Fibroblast of peridontal ligament (primary cell): ENCODE measurements at regions not wholly inside any gene's neighbourhood (a gene's known extent, or its start where the extent isn't known, plus 50 kb on each side); places are given as distances from the start of the nearest gene placed in this dataset.

Experiments
- DNase-seq: peaks from one replicate; pipeline ENCODE4 v3.0.0-alpha.2; 2010; ENCODE audit errors: extremely low read depth

DNA sequence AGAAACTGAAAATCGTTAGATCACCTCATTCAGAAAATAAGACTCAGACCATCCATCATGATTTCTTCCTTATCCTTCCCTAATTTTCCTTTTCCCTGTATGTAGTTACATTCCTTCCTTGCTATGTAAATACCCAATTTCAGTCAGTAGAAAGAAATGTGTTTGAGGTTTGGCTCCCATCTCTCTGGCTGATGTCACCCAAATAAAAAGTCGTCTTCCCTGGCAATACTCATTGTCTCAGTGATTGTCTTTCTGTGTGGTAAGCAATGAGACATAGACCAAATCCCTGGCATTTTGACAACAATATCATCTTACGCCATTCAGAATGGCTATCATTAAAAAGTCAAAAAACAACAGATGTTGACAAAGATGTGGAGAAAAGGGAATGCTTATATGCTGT is 303.9 kb upstream of the EDIL3 start:
- DNase-seq, result peak; percentile 99

DNA sequence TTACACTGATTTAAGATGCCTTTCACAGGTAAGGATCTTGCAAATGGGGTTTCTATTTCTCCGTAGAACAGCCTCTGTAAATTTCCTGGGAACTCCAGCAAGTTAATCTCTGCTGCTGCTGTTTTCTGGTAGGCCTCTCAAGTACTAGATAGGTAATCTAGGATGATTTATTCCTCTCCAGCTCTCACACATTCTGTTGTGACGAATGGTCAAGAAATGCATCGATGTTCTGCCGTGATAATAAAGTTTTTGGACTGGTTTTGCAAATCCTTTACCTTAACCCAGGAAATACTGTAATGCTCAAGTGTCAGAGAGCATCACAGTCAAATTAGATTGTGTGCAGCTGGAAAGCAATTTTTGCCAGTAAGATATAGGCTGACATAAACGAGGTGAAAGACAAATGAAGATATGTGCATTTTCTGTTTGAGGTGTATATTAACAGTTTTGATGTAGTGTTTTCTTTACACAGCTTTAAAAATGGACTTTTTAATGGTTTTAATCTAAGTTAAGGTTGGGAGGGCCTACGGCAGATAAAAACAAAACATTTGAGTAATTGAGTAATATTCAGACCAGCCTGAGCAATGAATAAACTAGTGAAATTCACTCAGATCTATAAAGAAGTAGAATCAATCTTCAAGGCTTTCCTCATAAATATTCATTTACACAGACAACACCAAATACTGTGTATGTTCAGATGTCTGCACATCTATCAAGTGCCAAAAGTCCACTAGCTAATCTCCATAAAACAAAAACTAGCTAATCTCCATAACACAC is 300.6 kb upstream of the EDIL3 start:
- no peak for DNase-seq

DNA sequence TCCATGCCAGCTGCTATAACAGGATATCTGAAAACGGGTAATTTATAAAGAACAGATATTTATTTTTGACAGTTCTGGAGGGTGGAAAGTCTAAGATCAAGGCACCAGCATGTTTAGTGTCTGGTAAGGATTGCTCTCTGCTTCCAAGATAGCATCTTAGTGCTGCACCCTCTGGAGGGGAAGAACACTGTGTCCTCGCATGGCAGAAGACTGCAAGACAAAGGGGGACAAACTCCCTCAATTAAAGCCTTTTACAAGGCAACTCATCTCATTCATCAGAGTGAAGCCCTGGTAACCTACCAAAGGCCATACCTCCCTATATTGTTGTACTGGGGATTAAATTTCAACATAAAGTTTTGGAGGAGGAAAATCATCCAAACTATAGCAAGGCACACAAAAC is 298.9 kb upstream of the EDIL3 start:
- DNase-seq, result no peak

DNA sequence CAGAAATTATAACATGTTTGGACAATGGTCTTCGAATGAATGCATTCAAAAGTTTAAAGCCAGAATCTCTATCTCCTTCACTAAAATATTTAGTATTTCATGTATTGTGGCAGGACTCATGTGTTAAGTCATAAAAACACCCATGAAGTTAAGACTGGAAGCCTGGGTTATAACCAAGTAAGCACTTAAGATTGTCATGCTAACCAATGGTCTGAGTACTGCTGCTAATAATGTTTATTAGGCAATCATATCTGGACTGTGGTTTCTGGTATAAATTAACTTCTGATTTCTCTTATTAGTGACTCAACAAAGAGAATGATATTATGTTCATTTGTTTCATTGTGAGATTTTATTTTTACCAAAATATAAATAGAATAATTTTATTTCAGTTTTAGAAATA is 297.9 kb upstream of the EDIL3 start:
- DNase-seq, result no peak

DNA sequence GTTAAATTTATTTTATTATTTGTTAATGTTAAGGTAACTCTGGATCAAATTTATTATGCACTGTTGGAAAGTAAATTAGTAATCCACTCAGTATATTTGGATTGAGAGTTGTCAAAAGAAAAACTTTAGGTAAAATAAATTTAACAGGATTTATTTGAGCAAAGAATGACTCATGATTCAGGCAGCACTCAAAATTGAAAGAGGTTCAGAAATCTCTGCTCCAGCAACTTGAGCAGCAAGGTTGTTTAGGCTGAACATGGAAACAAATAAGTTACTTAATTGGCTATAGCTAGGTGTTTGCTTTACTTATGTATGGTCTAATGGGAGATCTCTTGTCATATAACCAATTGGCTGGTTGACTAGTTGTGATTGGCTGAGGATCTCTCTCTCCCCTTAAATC is 296.2 kb upstream of the EDIL3 start:
- DNase-seq, result no peak

DNA sequence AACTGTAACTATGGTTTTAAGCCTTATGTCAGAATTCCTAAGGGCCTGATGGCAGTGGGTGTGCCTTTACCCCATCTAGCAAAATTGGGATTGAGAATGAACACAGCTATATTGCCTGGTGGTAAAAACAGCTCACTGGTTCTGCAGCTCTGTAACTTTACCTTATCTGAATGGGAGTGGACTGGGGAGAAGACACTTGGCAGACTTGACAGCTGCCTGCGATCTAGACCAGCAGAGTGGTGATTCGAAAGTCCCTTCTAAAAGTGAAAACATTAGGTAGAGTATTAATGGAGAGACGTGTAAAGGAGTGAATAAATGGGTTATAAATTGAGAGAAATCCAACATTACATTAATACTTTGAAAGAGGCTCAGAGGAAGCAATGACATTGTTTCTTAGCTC is 289.1 kb upstream of the EDIL3 start:
- DNase-seq, result no peak

DNA sequence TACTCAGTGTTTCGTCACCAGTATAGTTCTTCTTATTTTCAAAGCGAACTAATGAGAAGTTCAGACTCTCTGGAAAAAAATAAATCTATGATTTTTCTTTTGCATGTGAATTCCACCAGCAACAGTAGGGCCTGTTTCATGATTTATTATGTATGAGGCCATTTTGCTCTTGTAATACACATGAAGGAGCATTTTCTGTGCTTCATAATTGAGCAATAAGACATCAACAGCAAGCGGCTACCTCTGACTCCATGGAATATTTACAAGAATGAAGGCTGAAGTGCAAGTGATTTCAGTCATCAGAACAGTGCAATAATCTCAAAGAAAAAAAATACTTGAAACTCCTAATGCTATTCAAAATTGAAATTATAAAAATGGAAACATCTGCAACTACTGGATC is 282.9 kb upstream of the EDIL3 start:
- no peak for DNase-seq

DNA sequence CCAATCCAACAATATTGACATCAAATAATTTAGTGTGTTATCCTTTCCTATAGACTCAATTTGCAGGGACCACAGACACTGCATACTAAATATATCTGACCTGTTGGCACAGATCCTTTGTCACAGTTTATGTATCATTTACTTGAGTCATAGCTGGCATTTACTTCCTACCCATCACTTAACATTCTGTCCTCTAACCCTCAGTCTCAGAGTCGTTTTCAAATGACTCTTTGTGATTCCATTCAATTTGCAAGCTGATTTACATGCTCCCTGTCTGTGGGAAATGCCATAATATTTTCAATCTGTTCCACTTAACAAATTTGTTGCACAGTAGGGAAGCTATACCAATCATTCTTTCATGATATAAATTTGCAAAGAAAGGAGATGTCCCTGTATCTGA is 265.7 kb upstream of the EDIL3 start:
- DNase-seq, result no peak

DNA sequence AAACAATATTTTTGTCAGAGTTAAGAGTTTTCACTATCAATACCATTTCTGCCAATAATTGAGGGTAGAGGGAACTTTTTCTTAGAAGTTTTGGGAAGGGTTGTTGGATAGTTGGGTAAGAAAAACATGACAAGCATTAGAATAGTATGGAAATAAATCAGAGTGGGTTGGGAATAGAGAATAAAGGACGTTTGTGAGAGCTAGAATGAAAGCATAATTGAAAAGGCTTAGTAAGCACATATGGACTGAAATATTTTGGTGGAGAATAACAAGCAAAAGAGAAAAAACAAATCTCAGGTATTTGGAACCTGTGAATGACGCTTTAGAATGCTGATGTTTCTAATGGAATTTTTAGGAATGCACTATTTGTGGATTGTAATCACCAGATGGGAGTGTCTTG is 262.9 kb upstream of the EDIL3 start:
- no peak for DNase-seq

DNA sequence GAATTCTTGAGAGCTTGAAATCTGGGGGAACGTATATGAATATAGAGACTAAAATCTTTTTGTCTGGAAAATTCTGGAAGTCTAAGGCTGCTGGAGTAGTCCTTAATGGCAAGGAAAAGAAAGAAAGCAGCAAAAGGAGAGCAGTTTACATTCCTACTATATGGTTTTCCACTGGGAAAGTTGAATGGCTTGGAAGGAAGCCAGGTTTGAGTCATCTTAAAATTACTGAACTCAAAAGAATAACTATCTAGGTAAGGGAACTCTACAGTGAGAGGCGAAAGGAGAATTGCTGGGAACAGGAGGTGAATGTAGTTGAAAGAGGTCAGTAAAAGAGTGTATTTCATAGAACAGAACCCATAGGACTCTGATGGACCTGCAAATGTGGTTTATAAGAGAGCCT is 258.1 kb upstream of the EDIL3 start:
- DNase-seq, result peak; percentile 70

DNA sequence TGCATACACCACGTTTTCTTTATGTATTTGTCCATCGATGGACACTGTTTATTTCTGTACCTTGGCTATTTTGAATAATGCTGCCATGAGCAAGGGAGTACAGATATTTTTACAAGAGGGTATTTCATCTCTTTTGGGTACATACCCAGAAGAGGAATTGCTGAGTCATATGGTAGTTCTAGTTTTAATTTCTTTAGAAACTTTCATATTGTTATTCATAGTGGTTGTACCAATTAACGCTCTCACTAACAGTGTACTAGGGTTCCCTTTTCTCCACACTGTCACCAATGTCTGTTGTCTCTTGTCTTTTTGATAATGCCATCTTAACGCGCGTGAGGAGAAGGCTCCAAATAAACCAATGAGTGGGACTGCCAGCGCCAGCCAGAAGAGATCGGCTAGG is 257.6 kb upstream of the EDIL3 start:
- no peak for DNase-seq

DNA sequence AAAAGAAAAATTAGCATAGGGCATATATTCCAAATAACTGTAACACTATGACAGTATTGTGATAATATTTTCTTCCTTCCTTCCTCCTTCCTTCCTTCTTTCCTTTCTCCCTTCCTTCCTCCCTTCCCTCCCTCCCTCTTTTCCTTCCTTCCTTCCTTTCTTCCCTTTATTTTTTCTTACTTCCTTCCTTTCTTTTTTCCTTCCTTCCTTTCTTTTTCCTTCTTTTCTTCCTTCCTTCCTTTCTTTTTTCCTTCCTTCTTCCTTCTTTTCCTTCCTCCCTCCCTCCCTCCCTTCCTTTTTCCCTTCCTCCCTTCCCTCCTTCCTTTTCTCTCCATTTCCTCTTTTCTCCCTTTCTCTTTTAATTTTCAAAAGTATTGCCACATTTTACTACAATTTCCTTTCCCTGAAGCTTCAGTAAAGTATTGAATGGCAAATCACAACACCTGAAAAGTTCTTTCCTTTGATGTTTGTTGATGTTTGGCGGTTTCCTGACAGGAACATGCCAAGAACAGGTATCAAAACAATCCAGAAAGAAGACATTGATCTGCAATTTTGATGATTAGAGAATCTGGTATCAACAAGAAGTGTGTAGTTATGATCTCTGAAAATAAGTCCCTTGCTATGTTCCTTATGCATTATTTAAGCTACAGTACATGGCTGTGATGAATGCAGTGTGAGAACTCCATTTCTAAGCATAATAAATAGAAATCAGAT is 253.1 kb upstream of the EDIL3 start:
- DNase-seq, result no peak

DNA sequence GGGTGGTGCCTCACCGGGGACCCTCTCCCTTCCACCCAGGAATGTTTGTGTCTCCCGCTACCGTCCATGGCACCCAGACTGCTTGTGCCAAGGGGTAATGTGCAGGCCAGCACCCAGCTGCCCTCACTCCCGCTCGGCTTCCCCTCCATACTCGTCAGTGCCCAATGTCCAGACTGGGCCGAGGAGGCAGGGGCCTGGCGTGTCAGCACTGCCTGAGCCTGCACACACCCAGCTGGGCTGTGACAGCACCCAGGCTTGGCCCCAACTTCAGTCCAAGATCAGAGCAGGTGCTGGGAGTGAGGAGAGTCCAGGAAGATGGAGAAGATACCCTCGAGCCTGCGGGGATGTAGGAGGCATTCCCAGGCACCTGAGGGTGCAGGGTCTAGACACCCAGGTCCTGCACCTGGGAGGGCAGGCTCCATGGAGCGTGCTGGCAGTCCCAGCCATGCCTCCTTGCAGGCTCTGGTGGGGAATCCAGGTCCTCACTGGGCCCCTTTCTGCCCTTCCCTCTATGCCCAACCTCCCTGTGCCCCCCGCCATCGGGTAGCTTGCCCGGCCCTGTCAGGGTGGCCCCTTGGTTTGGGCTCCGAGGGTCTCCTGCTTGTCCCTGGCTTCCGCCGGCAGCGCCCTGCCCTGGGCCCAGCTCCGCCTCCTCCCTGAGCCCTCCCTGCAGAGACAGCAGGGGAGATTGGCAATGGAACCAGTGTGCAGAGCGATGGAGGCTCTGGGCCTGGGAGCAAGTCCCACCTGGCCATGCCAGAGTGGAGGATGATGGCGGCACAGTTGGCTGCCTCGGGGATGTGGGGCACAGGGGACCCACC is 250.8 kb upstream of the EDIL3 start:
- DNase-seq, result no peak

DNA sequence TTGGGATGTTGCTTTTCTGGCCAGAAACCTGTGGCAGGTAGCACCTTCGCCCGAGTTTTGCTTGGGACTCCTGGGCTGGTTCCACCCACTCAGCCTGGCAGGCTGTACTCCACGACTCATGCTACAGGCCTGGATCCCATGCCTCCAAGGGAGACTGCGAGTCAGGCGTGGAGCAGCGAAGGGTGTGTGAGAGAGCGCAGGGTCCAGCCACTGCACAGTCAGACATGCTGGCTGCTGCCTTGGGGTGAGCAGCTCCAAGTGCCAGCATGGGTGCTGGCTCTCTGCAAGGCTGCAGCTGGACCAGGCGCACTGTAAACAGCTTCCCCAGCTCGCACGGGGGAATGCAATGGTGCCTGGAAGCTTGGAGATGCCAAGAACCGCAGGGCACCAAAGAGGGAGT is 249.6 kb upstream of the EDIL3 start:
- no peak for DNase-seq

DNA sequence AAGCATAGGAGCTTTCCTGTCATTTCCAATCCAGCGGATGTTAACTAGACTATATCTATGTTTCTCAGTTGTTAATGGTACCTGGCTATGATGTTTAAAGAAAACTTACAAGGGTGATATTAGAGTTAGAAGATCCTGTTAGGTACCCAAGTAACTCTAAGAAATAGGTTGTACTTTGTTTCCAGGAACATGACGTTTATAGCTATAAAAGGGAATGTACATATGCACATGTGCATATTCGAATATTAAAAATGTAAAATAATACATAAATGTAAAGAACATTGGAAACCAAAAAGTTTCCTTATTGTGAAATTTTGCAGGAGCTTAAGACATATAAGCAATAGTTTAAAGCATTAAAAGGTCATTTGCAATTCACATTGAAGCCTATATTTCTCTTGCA is 247.7 kb upstream of the EDIL3 start:
- no peak for DNase-seq

DNA sequence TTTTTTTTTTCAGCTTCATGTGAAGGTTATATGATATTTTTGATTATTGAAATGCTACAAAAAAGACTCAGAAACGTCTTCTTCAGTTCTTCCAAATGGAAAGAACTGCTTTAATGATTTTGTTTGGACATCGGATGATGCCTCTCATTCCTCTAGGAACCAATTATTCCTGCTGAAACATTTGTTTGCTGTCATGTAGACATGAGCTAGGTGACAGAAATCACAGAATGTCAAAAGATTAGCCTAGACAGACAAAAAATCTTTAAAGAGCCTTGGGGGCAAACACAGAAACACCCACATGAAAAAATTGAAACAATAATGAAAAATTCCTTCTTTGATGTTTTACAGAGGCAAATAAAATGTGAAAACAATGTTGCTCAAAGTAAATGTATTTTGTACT is 244.2 kb upstream of the EDIL3 start:
- DNase-seq, result no peak

DNA sequence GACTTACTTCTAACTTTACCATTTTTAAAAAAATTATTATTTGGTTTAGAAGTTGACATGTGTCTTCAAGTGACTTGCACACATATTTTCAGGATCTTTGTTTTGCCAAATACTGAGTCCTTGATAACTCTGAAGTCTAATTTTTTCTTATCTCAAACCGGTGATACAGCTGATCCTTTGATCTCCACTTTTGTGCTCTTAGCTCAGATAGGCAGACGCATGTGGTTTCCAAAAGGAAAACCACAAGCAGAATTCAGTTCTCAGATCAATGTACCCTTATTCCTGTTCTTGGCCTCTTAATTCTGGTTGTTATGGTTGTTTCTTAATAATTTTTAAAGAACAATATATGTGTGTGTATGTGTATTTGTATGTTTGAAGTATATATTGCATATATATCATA is 238.3 kb upstream of the EDIL3 start:
- DNase-seq, result no peak

DNA sequence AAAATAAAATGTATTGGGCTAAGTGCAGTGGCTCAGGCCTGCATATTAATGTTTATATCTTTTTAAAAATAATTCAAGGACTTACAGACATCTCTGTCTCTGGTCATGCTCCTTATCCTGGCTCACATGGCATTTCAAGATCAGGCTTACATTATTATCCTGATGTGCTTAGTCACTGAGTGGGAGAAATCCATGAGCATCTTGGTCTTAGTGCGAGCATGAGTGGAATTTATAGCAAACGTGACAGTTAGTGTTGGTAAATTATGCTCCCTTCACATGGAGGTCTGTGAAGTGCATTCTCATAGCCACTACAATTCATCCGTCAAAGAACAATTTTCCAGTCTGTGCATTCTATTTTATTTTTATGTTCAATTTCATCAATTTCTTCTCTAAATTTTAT is 237.8 kb upstream of the EDIL3 start:
- DNase-seq, result no peak

DNA sequence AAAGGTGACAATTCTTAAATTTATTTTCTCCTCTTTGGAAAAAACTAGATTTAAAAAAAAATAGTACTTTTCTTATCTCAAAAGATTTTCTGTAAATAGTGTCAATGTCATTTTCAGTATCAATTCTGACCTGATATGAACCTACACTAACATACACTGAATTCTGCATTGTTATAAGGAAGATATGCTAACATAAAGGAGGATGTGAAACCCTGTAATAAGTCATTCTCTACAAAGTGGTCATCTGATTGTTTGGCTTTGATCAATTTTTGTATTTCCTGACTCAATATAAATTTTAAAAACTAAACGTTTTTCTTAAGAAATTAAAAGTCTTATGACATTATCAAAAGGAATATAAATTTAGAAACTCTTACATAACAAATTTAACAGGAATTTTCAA is 233.6 kb upstream of the EDIL3 start:
- DNase-seq, result no peak

DNA sequence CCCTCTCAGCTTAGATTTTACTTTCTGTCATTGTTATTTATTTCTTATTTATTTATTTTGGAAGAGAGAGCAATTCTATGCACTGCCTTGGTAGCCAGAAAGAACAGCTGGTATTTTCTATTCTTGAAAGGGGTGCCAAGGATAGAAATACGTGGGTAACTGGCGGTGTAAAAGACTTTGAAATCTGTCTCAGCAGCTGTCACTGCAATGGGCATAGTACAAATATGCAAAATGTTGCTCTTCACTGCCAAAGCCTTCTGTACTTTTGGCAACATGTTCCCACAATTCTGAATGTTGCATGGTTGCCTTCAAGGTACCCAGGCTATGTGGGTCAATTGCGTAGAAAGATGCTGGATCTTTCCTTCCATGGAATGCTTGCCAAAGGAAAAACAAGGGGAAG is 230.2 kb upstream of the EDIL3 start:
- no peak for DNase-seq

DNA sequence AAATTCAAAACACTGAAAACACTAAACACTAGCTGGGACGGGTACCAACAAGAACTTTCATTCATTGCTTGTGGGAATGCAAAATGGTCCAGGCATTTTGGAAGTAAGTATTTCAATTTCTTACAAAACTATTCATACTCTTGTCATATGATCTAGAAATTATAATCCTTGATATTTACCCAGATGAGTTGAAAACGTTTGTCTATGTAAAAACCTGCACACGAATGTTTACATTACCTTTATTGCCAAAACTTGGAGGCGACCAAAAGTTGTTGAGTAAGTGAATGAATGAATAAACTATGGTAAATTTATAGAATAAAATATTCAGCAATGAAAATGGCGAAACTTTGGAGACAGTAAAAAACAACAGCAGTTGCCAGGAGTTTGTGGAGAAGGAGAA is 222.1 kb upstream of the EDIL3 start:
- no peak for DNase-seq

DNA sequence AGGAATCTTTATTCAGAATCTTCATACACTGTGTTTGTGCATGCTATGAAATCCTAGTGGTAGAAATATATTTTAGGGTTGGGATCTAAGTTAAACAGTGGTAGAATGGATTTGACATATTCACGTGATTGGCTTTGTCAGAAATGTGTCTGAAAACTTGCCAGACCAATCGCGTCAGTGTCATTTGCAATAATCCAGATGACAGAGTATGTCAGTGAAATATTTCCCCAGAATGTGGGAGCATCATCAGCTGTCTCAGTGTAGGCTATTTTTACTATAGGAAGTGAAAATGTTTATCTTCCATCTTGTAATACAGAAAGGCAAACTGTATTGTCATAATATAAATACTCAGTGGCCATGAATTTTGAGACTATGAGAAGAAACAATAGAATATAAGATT is 220.6 kb upstream of the EDIL3 start:
- no peak for DNase-seq
